Islet precursor cell (in vitro differentiated cells): ENCODE measurements at regions not wholly inside any gene's neighbourhood (a gene's known extent, or its start where the extent isn't known, plus 50 kb on each side); places are given as distances from the start of the nearest gene placed in this dataset.
A peak's percentile ranks its signal among the peaks of the same experiment; 100 is the strongest.

Experiments used
- DNase-seq: peaks from one replicate; pipeline ENCODE4 v3.0.0-alpha.2; 2018

- no peak for DNase-seq
Observed at GRCh38 chr13:106987427-106987785, 419.5 kb upstream of the ARGLU1 start.

GRCh38 chr13:106986687-106987426 lies 418.9 kb upstream of the ARGLU1 start:
- DNase-seq = no peak

GRCh38 chr13:106986033-106986484 lies 418.1 kb upstream of the ARGLU1 start:
- DNase-seq = peak; percentile 73

- no peak for DNase-seq
Observed at GRCh38 chr13:106985481-106985880, 417.5 kb upstream of the ARGLU1 start.

- DNase-seq = no peak
Observed at GRCh38 chr13:106981051-106981450, 413.1 kb upstream of the ARGLU1 start.

- no peak for DNase-seq
Observed at GRCh38 chr13:106967391-106967790, 399.5 kb upstream of the ARGLU1 start.

GRCh38 chr13:106963151-106963550 lies 395.2 kb upstream of the ARGLU1 start:
- no peak for DNase-seq

- DNase-seq = no peak
Observed at GRCh38 chr13:106961651-106962050, 393.7 kb upstream of the ARGLU1 start.

- DNase-seq = no peak
Observed at GRCh38 chr13:106961216-106961615, 393.3 kb upstream of the ARGLU1 start.

GRCh38 chr13:106958621-106959048 lies 390.7 kb upstream of the ARGLU1 start:
- DNase-seq = no peak

GRCh38 chr13:106942563-106942962 lies 374.6 kb upstream of the ARGLU1 start:
- no peak for DNase-seq

GRCh38 chr13:106941779-106942178 lies 373.8 kb upstream of the ARGLU1 start:
- DNase-seq = no peak

GRCh38 chr13:106927421-106927820 lies 359.5 kb upstream of the ARGLU1 start:
- DNase-seq = no peak

- DNase-seq = no peak
Observed at GRCh38 chr13:106922384-106922783, 354.4 kb upstream of the ARGLU1 start.

GRCh38 chr13:106919638-106920037 lies 351.7 kb upstream of the ARGLU1 start:
- DNase-seq = no peak

- no peak for DNase-seq
Observed at GRCh38 chr13:106919133-106919532, 351.2 kb upstream of the ARGLU1 start.

- no peak for DNase-seq
Observed at GRCh38 chr13:106918557-106918860, 350.6 kb upstream of the ARGLU1 start.

GRCh38 chr13:106917673-106918556 lies 350.0 kb upstream of the ARGLU1 start:
- peak; percentile 87 for DNase-seq

- no peak for DNase-seq
Observed at GRCh38 chr13:106917024-106917571, 349.2 kb upstream of the ARGLU1 start.

- DNase-seq = no peak
Observed at GRCh38 chr13:106916329-106916976, 348.5 kb upstream of the ARGLU1 start.

- no peak for DNase-seq
Observed at GRCh38 chr13:106915146-106915545, 347.2 kb upstream of the ARGLU1 start.

- no peak for DNase-seq
Observed at GRCh38 chr13:106911627-106912026, 343.7 kb upstream of the ARGLU1 start.

- no peak for DNase-seq
Observed at GRCh38 chr13:106911020-106911419, 343.1 kb upstream of the ARGLU1 start.
